Memory B cell (primary cell): ENCODE measurements at regions not wholly inside any gene's neighbourhood (a gene's known extent, or its start where the extent isn't known, plus 50 kb on each side); places are given as distances from the start of the nearest gene placed in this dataset.

ENCODE experiments used
- ATAC-seq: fragments of 150-1000 bp; cut with Tn5 transposase; 2 replicates; pipeline ENCODE4 v1.10.0; 2021; ENCODE audit warnings: low read depth, mild to moderate bottlenecking, moderate library complexity
- DNase-seq, 2 donors: peaks; one replicate each; pipeline ENCODE4 v3.0.0; 2022; ENCODE audit warnings: low spot score in 2 of 2
- H3K27ac Mint-ChIP-seq: one replicate; pipeline ENCODE4 v1.8.0; 2022; ENCODE audit warnings: mild to moderate bottlenecking, moderate library complexity, mixed read lengths
- H3K27me3 Mint-ChIP-seq: one replicate; pipeline ENCODE4 v1.8.0; 2022; ENCODE audit warnings: mixed read lengths
- H3K36me3 Mint-ChIP-seq: one replicate; pipeline ENCODE4 v1.8.0; 2022; ENCODE audit warnings: mild to moderate bottlenecking, mixed read lengths
- H3K4me1 Mint-ChIP-seq: one replicate; pipeline ENCODE4 v1.8.0; 2022; ENCODE audit warnings: mixed read lengths
- H3K4me3 Mint-ChIP-seq: one replicate; pipeline ENCODE4 v1.8.0; 2022; ENCODE audit warnings: mild to moderate bottlenecking, moderate library complexity, mixed read lengths
- H3K9me3 Mint-ChIP-seq: one replicate; pipeline ENCODE4 v1.8.0; 2022; ENCODE audit warnings: mixed read lengths

- H3K9me3 Mint-ChIP-seq, result peaks cover 4% of the 10 kb centered on the region
- no peak for DNase-seq
- H3K4me1 Mint-ChIP-seq, result no peaks in the 10 kb centered on the region
- H3K36me3 Mint-ChIP-seq, result no peaks in the 10 kb centered on the region
- no peaks in the 10 kb centered on the region for H3K27me3 Mint-ChIP-seq
- H3K27ac Mint-ChIP-seq, result no peak overlapping the region
- ATAC-seq, result no peak
- H3K4me3 Mint-ChIP-seq, result no peak overlapping the region
Observed at GRCh38 chr3:148002705-148003205, 593.6 kb downstream of the ZIC1 start.

GRCh38 chr3:148004331-148004730 lies 595.2 kb downstream of the ZIC1 start:
- no peaks in the 10 kb centered on the region for H3K4me1 Mint-ChIP-seq
- no peaks in the 10 kb centered on the region for H3K27me3 Mint-ChIP-seq
- ATAC-seq, result no peak
- H3K27ac Mint-ChIP-seq, result no peak overlapping the region
- H3K4me3 Mint-ChIP-seq, result no peak overlapping the region
- no peak for DNase-seq
- no peaks in the 10 kb centered on the region for H3K36me3 Mint-ChIP-seq
- peaks cover 3% of the 10 kb centered on the region for H3K9me3 Mint-ChIP-seq

- no peak for DNase-seq
- no peaks in the 10 kb centered on the region for H3K36me3 Mint-ChIP-seq
- no peak overlapping the region for H3K4me3 Mint-ChIP-seq
- H3K4me1 Mint-ChIP-seq, result no peaks in the 10 kb centered on the region
- H3K27ac Mint-ChIP-seq, result no peak overlapping the region
- no peaks in the 10 kb centered on the region for H3K27me3 Mint-ChIP-seq
- no peak for ATAC-seq
- peaks cover 3% of the 10 kb centered on the region for H3K9me3 Mint-ChIP-seq
Observed at GRCh38 chr3:148005456-148005855, 596.3 kb downstream of the ZIC1 start.

GRCh38 chr3:148006508-148006907 lies 597.3 kb downstream of the ZIC1 start:
- DNase-seq (no peak), ATAC-seq (no peak)
- no peak overlapping the region for H3K4me3 Mint-ChIP-seq
- no peaks in the 10 kb centered on the region for H3K4me1 Mint-ChIP-seq
- H3K36me3 Mint-ChIP-seq, result no peaks in the 10 kb centered on the region
- H3K27me3 Mint-ChIP-seq, result no peaks in the 10 kb centered on the region
- H3K9me3 Mint-ChIP-seq, result peaks cover 3% of the 10 kb centered on the region
- no peak overlapping the region for H3K27ac Mint-ChIP-seq

GRCh38 chr3:148008591-148008990 lies 599.4 kb downstream of the ZIC1 start:
- DNase-seq (no peak), ATAC-seq (no peak)
- Mint-ChIP-seq H3K27me3 (no peaks in the 10 kb centered on the region), H3K4me1 (no peaks in the 10 kb centered on the region), H3K27ac (no peak overlapping the region), H3K9me3 (peaks cover 3% of the 10 kb centered on the region), H3K36me3 (no peaks in the 10 kb centered on the region), H3K4me3 (no peak overlapping the region)

GRCh38 chr3:148020861-148021260 lies 611.7 kb downstream of the ZIC1 start:
- ATAC-seq, result no peak
- H3K27me3 Mint-ChIP-seq, result no peaks in the 10 kb centered on the region
- peaks cover 16% of the 10 kb centered on the region for H3K9me3 Mint-ChIP-seq
- H3K27ac Mint-ChIP-seq, result no peak overlapping the region
- H3K4me1 Mint-ChIP-seq, result no peaks in the 10 kb centered on the region
- no peak for DNase-seq
- no peaks in the 10 kb centered on the region for H3K36me3 Mint-ChIP-seq
- no peak overlapping the region for H3K4me3 Mint-ChIP-seq

GRCh38 chr3:148021381-148021780 lies 612.2 kb downstream of the ZIC1 start:
- no peaks in the 10 kb centered on the region for H3K4me1 Mint-ChIP-seq
- ATAC-seq, result no peak
- no peaks in the 10 kb centered on the region for H3K27me3 Mint-ChIP-seq
- H3K36me3 Mint-ChIP-seq, result no peaks in the 10 kb centered on the region
- H3K27ac Mint-ChIP-seq, result no peak overlapping the region
- DNase-seq, result no peak
- H3K9me3 Mint-ChIP-seq, result peaks cover 16% of the 10 kb centered on the region
- H3K4me3 Mint-ChIP-seq, result no peak overlapping the region

GRCh38 chr3:148023994-148024393 lies 614.8 kb downstream of the ZIC1 start:
- H3K4me3 Mint-ChIP-seq, result no peak overlapping the region
- H3K9me3 Mint-ChIP-seq, result peaks cover 8% of the 10 kb centered on the region
- ATAC-seq, result no peak
- H3K27ac Mint-ChIP-seq, result no peak overlapping the region
- no peaks in the 10 kb centered on the region for H3K27me3 Mint-ChIP-seq
- H3K36me3 Mint-ChIP-seq, result no peaks in the 10 kb centered on the region
- no peak for DNase-seq
- H3K4me1 Mint-ChIP-seq, result no peaks in the 10 kb centered on the region

GRCh38 chr3:148026009-148026588 lies 616.9 kb downstream of the ZIC1 start:
- Mint-ChIP-seq H3K36me3 (no peaks in the 10 kb centered on the region), H3K4me3 (no peak overlapping the region), H3K27me3 (no peaks in the 10 kb centered on the region), H3K4me1 (no peaks in the 10 kb centered on the region), H3K27ac (no peak overlapping the region), H3K9me3 (peaks cover 4% of the 10 kb centered on the region)
- DNase-seq, result no peak
- ATAC-seq, result no peak

GRCh38 chr3:148030975-148031374 lies 621.8 kb downstream of the ZIC1 start:
- Mint-ChIP-seq H3K9me3 (no peaks in the 10 kb centered on the region), H3K27ac (no peak overlapping the region), H3K4me3 (no peak overlapping the region), H3K36me3 (no peaks in the 10 kb centered on the region), H3K4me1 (no peaks in the 10 kb centered on the region), H3K27me3 (no peaks in the 10 kb centered on the region)
- no peak for ATAC-seq
- DNase-seq, result no peak

GRCh38 chr3:148034353-148034752 lies 625.2 kb downstream of the ZIC1 start:
- H3K9me3 Mint-ChIP-seq, result peaks cover 3% of the 10 kb centered on the region
- DNase-seq (no peak), ATAC-seq (no peak)
- no peaks in the 10 kb centered on the region for H3K36me3 Mint-ChIP-seq
- no peak overlapping the region for H3K4me3 Mint-ChIP-seq
- H3K27ac Mint-ChIP-seq, result no peak overlapping the region
- no peaks in the 10 kb centered on the region for H3K4me1 Mint-ChIP-seq
- no peaks in the 10 kb centered on the region for H3K27me3 Mint-ChIP-seq

GRCh38 chr3:148036331-148036876 lies 627.2 kb downstream of the ZIC1 start:
- H3K4me3 Mint-ChIP-seq, result no peak overlapping the region
- DNase-seq, result no peak
- no peaks in the 10 kb centered on the region for H3K27me3 Mint-ChIP-seq

GRCh38 chr3:148042663-148043445 lies 633.7 kb downstream of the ZIC1 start:
- Mint-ChIP-seq H3K36me3 (no peaks in the 10 kb centered on the region), H3K27ac (no peak overlapping the region), H3K9me3 (no peaks in the 10 kb centered on the region), H3K4me3 (no peak overlapping the region), H3K4me1 (no peaks in the 10 kb centered on the region), H3K27me3 (no peaks in the 10 kb centered on the region)
- DNase-seq (no peak), ATAC-seq (no peak)

More at GRCh38 chr3:148036331-148036876, 627.2 kb downstream of the ZIC1 start:
- Mint-ChIP-seq H3K9me3 (peaks cover 3% of the 10 kb centered on the region), H3K27ac (no peak overlapping the region), H3K36me3 (no peaks in the 10 kb centered on the region), H3K4me1 (no peaks in the 10 kb centered on the region)
- ATAC-seq, result no peak

GRCh38 chr3:148044151-148044550 lies 635.0 kb downstream of the ZIC1 start:
- Mint-ChIP-seq H3K9me3 (no peaks in the 10 kb centered on the region), H3K4me3 (no peak overlapping the region)
- ATAC-seq, result no peak

More at GRCh38 chr3:148044151-148044550, 635.0 kb downstream of the ZIC1 start:
- no peak overlapping the region for H3K27ac Mint-ChIP-seq
- no peaks in the 10 kb centered on the region for H3K27me3 Mint-ChIP-seq
- DNase-seq, result no peak
- no peaks in the 10 kb centered on the region for H3K4me1 Mint-ChIP-seq
- no peaks in the 10 kb centered on the region for H3K36me3 Mint-ChIP-seq
